ENCODE measurements at regions not wholly inside any gene's neighbourhood (a gene's known extent, or its start where the extent isn't known, plus 50 kb on each side); places are given as distances from the start of the nearest gene placed in this dataset.

DNA sequence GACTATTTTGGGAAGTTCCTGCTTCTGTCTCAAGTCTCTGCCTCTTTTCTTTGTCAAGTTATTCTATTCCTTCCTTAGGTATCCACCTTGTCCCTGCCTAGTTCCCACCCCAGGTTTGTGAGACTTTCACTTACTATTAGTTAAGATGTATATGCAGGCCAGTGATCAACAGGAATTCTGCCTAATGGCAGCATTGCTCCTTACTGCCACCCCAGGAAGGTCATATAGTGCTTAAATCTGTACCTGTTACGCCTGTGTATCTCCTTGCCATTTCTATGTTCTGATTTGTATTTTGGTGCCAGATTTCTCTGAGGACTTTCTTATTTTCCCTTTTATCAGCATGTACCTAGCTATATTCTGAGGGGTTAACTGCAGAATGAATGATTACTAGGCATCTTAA is 746.0 kb upstream of the TMEFF2 start:
- no peak overlapping the region for H3K27ac ChIP-seq (ENCODE audit: low read depth, low read length)
- no peak overlapping the region for H3K4me2 ChIP-seq (ENCODE audit: insufficient read depth in 1 of 2, low read depth in 2 of 2, low read length in 2 of 2)
- POLR2A ChIA-PET (ENCODE audit: partially characterized antibody), result no interaction called here
- no peak overlapping the region for H2BK15ac ChIP-seq (ENCODE audit: low read length)
- CTCF ChIA-PET (ENCODE audit: partially characterized antibody), result no interaction called here
- H3K18ac ChIP-seq (ENCODE audit: extremely low read depth, low read length), result no peak overlapping the region
- H2AFZ ChIP-seq (ENCODE audit: low read length), result no peak overlapping the region
- H3K4me1 ChIP-seq (replicated peaks in 1 of 4; ENCODE audit: control insufficient read depth in 3 of 4, insufficient read depth in 4 of 4, low read length in 3 of 4), result no peaks in the 10 kb centered on the region
- no peak for DNase-seq (ENCODE audit: low read depth in 1 of 2, low spot score in 2 of 2)
- H4K91ac ChIP-seq (replicated peaks; ENCODE audit: insufficient read length, low read length), result no peak overlapping the region
- H3K14ac ChIP-seq (ENCODE audit: insufficient read length), result no peak overlapping the region
- H3K23ac ChIP-seq (ENCODE audit: insufficient read length), result no peak overlapping the region
- no peak overlapping the region for H4K5ac ChIP-seq (ENCODE audit: insufficient read length, low read depth, low read length)
- no peak overlapping the region for H2BK20ac ChIP-seq (ENCODE audit: low read length)
- WGBS, 2 experiments (ENCODE audit: extremely low coverage in 1 of 2, insufficient coverage in 1 of 2, insufficient read length in 1 of 2, insufficient replicate concordance in 2 of 2, low coverage in 1 of 2, low lambda C conversion rate in 2 of 2, missing lambda C conversion rate in 1 of 2), result 90% methylated on average over 1 of the region's 1 CpG; no CpG with 5 or more reads in 1 of the 2 experiments
- FAIRE-seq, result no peak
- no peaks in the 10 kb centered on the region for H3K79me1 ChIP-seq (ENCODE audit: low read depth, low read length)
- no peak overlapping the region for H3K56ac ChIP-seq (replicated peaks; ENCODE audit: insufficient read length, low read depth, low read length)
- H4K20me1 ChIP-seq (replicated peaks in 1 of 2; ENCODE audit: control insufficient read depth in 1 of 2, insufficient read depth in 2 of 2, low read length in 2 of 2), result no peaks in the 10 kb centered on the region
- no peak overlapping the region for H4K8ac ChIP-seq (ENCODE audit: extremely low read depth, insufficient read depth, low read length)
- no peaks in the 10 kb centered on the region for H3K27me3 ChIP-seq (replicated peaks in 1 of 4; ENCODE audit: control insufficient read depth in 3 of 4, extremely low read depth in 1 of 4, insufficient read depth in 3 of 4, low read length in 3 of 4)
- no peaks in the 10 kb centered on the region for H3K23me2 ChIP-seq (ENCODE audit: low read depth, low read length)
- no peak overlapping the region for H3K4me3 ChIP-seq (ENCODE audit: extremely low read depth in 1 of 4, insufficient read depth in 2 of 4, low read depth in 3 of 4, low read length in 4 of 4)
- H2BK5ac ChIP-seq (ENCODE audit: low read depth, low read length), result no peak overlapping the region
- no peak overlapping the region for H2BK120ac ChIP-seq (replicated peaks; ENCODE audit: low read depth, low read length)
- H3K4ac ChIP-seq (replicated peaks; ENCODE audit: insufficient read length, low read depth, low read length), result no peak overlapping the region
- TF ChIP-seq, protein P1, sequence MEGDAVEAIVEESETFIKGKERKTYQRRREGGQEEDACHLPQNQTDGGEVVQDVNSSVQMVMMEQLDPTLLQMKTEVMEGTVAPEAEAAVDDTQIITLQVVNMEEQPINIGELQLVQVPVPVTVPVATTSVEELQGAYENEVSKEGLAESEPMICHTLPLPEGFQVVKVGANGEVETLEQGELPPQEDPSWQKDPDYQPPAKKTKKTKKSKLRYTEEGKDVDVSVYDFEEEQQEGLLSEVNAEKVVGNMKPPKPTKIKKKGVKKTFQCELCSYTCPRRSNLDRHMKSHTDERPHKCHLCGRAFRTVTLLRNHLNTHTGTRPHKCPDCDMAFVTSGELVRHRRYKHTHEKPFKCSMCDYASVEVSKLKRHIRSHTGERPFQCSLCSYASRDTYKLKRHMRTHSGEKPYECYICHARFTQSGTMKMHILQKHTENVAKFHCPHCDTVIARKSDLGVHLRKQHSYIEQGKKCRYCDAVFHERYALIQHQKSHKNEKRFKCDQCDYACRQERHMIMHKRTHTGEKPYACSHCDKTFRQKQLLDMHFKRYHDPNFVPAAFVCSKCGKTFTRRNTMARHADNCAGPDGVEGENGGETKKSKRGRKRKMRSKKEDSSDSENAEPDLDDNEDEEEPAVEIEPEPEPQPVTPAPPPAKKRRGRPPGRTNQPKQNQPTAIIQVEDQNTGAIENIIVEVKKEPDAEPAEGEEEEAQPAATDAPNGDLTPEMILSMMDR (IDR thresholded peaks at IDR 0.05; ENCODE audit: control extremely low read depth in 1 of 3, insufficient read depth in 1 of 3, low read depth in 1 of 3, low read length in 3 of 3), result peak in 1 of 3 experiments; percentile 51; a peak in 2 of 4 replicates
- peak; percentile 26 to 33 for TF ChIP-seq RAD21 (IDR thresholded peaks at IDR 0.05 in 1 of 2, conservative IDR thresholded peaks at IDR 0.05 in 1 of 2; ENCODE audit: low read depth in 2 of 2, low read length in 2 of 2)
- no peak for TF ChIP-seq POU5F1 (IDR thresholded peaks at IDR 0.05; ENCODE audit: low read depth, low read length)
- H3K9me3 ChIP-seq (ENCODE audit: insufficient read depth in 2 of 2, low read depth in 1 of 2, low read length in 1 of 2), result no peaks in the 10 kb centered on the region
- no peak overlapping the region for H3K9ac ChIP-seq (replicated peaks in 1 of 4; ENCODE audit: extremely low read depth in 1 of 4, low read depth in 3 of 4, low read length in 3 of 4)
- no peaks in the 10 kb centered on the region for H3K36me3 ChIP-seq (ENCODE audit: control insufficient read depth in 2 of 4, insufficient read depth in 4 of 4, low read length in 3 of 4)
- no peak overlapping the region for H2AK5ac ChIP-seq (ENCODE audit: low read depth, low read length)
- no peak overlapping the region for H2BK12ac ChIP-seq (ENCODE audit: low read depth, low read length)
- H3K79me2 ChIP-seq (ENCODE audit: control insufficient read depth in 1 of 2, insufficient read depth in 2 of 2, low read length in 2 of 2), result no peaks in the 10 kb centered on the region
